GM12878 (cell line): ENCODE measurements at regions not wholly inside any gene's neighbourhood (a gene's known extent, or its start where the extent isn't known, plus 50 kb on each side); places are given as distances from the start of the nearest gene placed in this dataset.

Source experiments
- ATAC-seq: fragments of 200-7000 bp; cut with Tn5 transposase; 3 replicates; pipeline ENCODE4 v1.9.1; 2020; ENCODE audit warnings: mild to moderate bottlenecking, moderate library complexity
- BruUV-seq: library from RNA; stranded (reverse); fragments of 400-500 nt; replicated peaks from 2 replicates; lab custom pipeline; 2021; lab: Mats Ljungman, UMichigan
- CTCF ChIA-PET: fragments of 300-600 bp; sonication (Branson Sonifier 250); formaldehyde crosslinking; extraction: SDS; loops from one replicate; lab custom pipeline; 2021; ENCODE audit warnings: inconsistent platforms; lab: Yijun Ruan, JAX
- POLR2A ChIA-PET: fragments of 350-600 bp; formaldehyde crosslinking; extraction: SDS; loops from one replicate; lab custom pipeline; 2021; ENCODE audit warnings: inconsistent platforms; lab: Charles Lee
- RAD21 ChIA-PET: fragments of 300-600 bp; sonication (Branson Sonifier 250); formaldehyde crosslinking; loops from one replicate; lab custom pipeline; 2023; ENCODE audit warnings: antibody characterized with exemption; ENCODE audit not compliant: unreplicated experiment; lab: Charles Lee
- SMC1A ChIA-PET: fragments of 300-600 bp; sonication (Branson Sonifier 250); formaldehyde crosslinking; loops from one replicate; lab custom pipeline; 2023; ENCODE audit not compliant: unreplicated experiment, uncharacterized antibody; lab: Charles Lee
- DNase-seq: peaks from one replicate; pipeline ENCODE4 v3.0.0-alpha.2; 2011; ENCODE audit warnings: low read depth, low spot score
- FAIRE-seq: peaks from 3 replicates; lab custom pipeline; 2011; peaks lifted over from hg19 to GRCh38; lab: Jason Lieb, UNC
- H2AFZ ChIP-seq: 2 replicates; pipeline ENCODE4 v1.6.0; 2011; ENCODE audit warnings: low read depth, low read length, control low read depth; ENCODE audit not compliant: control insufficient read depth
- H3K27ac ChIP-seq: 2 replicates; pipeline ENCODE4 v1.5.1; 2011; ENCODE audit warnings: control low read depth; ENCODE audit not compliant: control insufficient read depth, insufficient read depth
- H3K27me3 ChIP-seq, 2 experiments: replicated peaks in 1 of 2; 2 replicates each; pipeline versions ENCODE4 v1.6.0 to v1.6.1; 2011; ENCODE audit warnings: low read length in 1 of 2; ENCODE audit not compliant: control insufficient read depth in 2 of 2, insufficient read depth in 2 of 2
- H3K36me3 ChIP-seq, 2 experiments: 2 replicates each; pipeline ENCODE4 v1.5.1; 2011; ENCODE audit warnings: low read length in 1 of 2; ENCODE audit not compliant: control insufficient read depth in 2 of 2, insufficient read depth in 2 of 2
- H3K4me1 ChIP-seq: 2 replicates; pipeline ENCODE4 v1.6.1; 2011; ENCODE audit warnings: mild to moderate bottlenecking, low read length, moderate library complexity, mixed read lengths; ENCODE audit not compliant: control insufficient read depth, insufficient read depth
- H3K4me2 ChIP-seq: 2 replicates; pipeline ENCODE4 v1.6.0; 2011; ENCODE audit warnings: control low read depth; ENCODE audit not compliant: control insufficient read depth, insufficient read depth
- H3K4me3 ChIP-seq: fragments of 200-600 bp; sonication (generic); 2 replicates; pipeline ENCODE4 v1.5.1; 2016
- H3K79me2 ChIP-seq: 2 replicates; pipeline ENCODE4 v1.6.0; 2011; ENCODE audit warnings: low read length; ENCODE audit not compliant: control insufficient read depth, insufficient read depth
- H3K9ac ChIP-seq: 2 replicates; pipeline ENCODE4 v1.8.0; 2011; ENCODE audit warnings: low read length, control low read depth, mixed read lengths; ENCODE audit not compliant: control insufficient read depth, insufficient read depth
- H3K9me3 ChIP-seq: replicated peaks from 3 replicates; pipeline ENCODE4 v1.5.1; 2011; ENCODE audit warnings: mild to moderate bottlenecking, low read length; ENCODE audit not compliant: control insufficient read depth, insufficient read depth
- H4K20me1 ChIP-seq: 2 replicates; pipeline ENCODE4 v1.6.0; 2011; ENCODE audit not compliant: control insufficient read depth, insufficient read depth
- BCLAF1 ChIP-seq: fragments of 450-650 bp; IDR thresholded peaks from 2 replicates; pipeline ENCODE4 v1.6.1; 2017; ENCODE audit warnings: antibody characterized with exemption, mild to moderate bottlenecking, moderate library complexity
- CEBPZ ChIP-seq: fragments of 150-350 bp; IDR thresholded peaks from 2 replicates; pipeline ENCODE4 v1.6.1; 2016; ENCODE audit warnings: low read depth, low read length
- E2F4 ChIP-seq: IDR thresholded peaks from 2 replicates; pipeline ENCODE4 v1.6.1; 2012; ENCODE audit warnings: low read depth, low read length, improper control_type of control experiment
- EED ChIP-seq: sonication (generic); IDR thresholded peaks from 2 replicates; pipeline ENCODE4 v1.6.1; 2016; ENCODE audit warnings: antibody characterized with exemption, low read depth
- GABPA ChIP-seq: IDR thresholded peaks from 2 replicates; pipeline ENCODE4 v1.6.1; 2014; ENCODE audit warnings: antibody characterized with exemption, low read depth, mild to moderate bottlenecking, inconsistent platforms
- IKZF1 ChIP-seq: fragments of 450-650 bp; conservative IDR thresholded peaks from 2 replicates; pipeline ENCODE4 v1.6.1; 2017; ENCODE audit warnings: antibody characterized with exemption, mild to moderate bottlenecking
- NR2C1 ChIP-seq: fragments of 450-650 bp; IDR thresholded peaks from 2 replicates; pipeline ENCODE4 v1.6.1; 2017; ENCODE audit warnings: antibody characterized with exemption, mild to moderate bottlenecking, moderate library complexity
- RAD51 ChIP-seq: fragments of 450-650 bp; IDR thresholded peaks from 2 replicates; pipeline ENCODE4 v1.6.1; 2016; ENCODE audit warnings: moderate library complexity, mild to moderate bottlenecking, inconsistent platforms
- SP1 ChIP-seq: IDR thresholded peaks from one replicate; pipeline ENCODE4 v1.6.1; 2011; ENCODE audit warnings: low read depth, low read length
- SRF ChIP-seq, 2 experiments: IDR thresholded peaks; 2 replicates each; pipeline ENCODE4 v1.6.1; 2011; ENCODE audit warnings: low read depth in 2 of 2, low read length in 2 of 2, mild to moderate bottlenecking in 1 of 2, moderate library complexity in 1 of 2
- TBL1XR1 ChIP-seq: IDR thresholded peaks from 2 replicates; pipeline ENCODE4 v1.6.1; 2012; ENCODE audit warnings: low read depth, low read length, improper control_type of control experiment
- ZSCAN29 ChIP-seq: fragments of 450-650 bp; IDR thresholded peaks from 2 replicates; pipeline ENCODE4 v1.6.1; 2017; ENCODE audit warnings: mild to moderate bottlenecking, moderate library complexity
- WGBS: methylation state at CpG from one replicate; pipeline ENCODE4 v1.1.6; 2016; ENCODE audit warnings: low lambda C conversion rate; ENCODE audit not compliant: insufficient replicate concordance, insufficient coverage; ENCODE audit errors: missing lambda C conversion rate; 5-methylcytosine and 5-hydroxymethylcytosine counted together
- in situ Hi-C: fragments of 300-500 bp; cut with MboI; formaldehyde crosslinking; loops from 9 replicates; pipeline ENCODE4 v1.14.3; 2018; ENCODE audit warnings: mixed read lengths
- intact Hi-C: fragments of 100-400 bp; cut with micrococcal nuclease; formaldehyde crosslinking; loops from one replicate; pipeline ENCODE4 v1.14.2; 2022; ENCODE audit not compliant: unreplicated experiment

- TF ChIP-seq IKZF1 (no peak), CEBPZ (no peak), E2F4 (no peak), NR2C1 (no peak), GABPA (no peak), TBL1XR1 (no peak), RAD51 (no peak), SP1 (no peak), SRF (IDR thresholded peaks at IDR 0.05; ENCODE audit: low read depth in 2 of 2, low read length in 2 of 2) (no peak), BCLAF1 (no peak), ZSCAN29 (no peak), EED (no peak)
- TF ChIP-seq, all 136 proteins: peak for 0
- BruUV-seq: no TSS peak
- H3K9ac ChIP-seq: no peak overlapping the region
- no peaks in the 10 kb centered on the region for H4K20me1 ChIP-seq
- peaks cover 14% of the 10 kb centered on the region for H3K4me1 ChIP-seq
- no peak overlapping the region for H3K27ac ChIP-seq
- H3K36me3 ChIP-seq: no peaks in the 10 kb centered on the region
- no peak overlapping the region for H2AFZ ChIP-seq
- no peaks in the 10 kb centered on the region for H3K79me2 ChIP-seq
- ChIA-PET SMC1A (interaction anchor here (0.9 to 1.3 kb wide), 3 partner anchors 21 to 26 kb away, joined by 3 to 4 read pairs (median 4); no protein-coding TSS in a partner anchor), CTCF (no interaction called here), RAD21 (no interaction called here), POLR2A (no interaction called here)
- H3K4me2 ChIP-seq: no peak overlapping the region
- ATAC-seq (no peak), DNase-seq (no peak), FAIRE-seq (no peak)
- H3K9me3 ChIP-seq: no peaks in the 10 kb centered on the region; the same call in 2 of the 3 replicates
- intact Hi-C loops (no loop called here), in situ Hi-C loops (no loop called here)
- 69% methylated on average over 9 of the region's 9 CpGs for WGBS
- no peak overlapping the region for H3K4me3 ChIP-seq
- H3K27me3 ChIP-seq: no peaks in the 10 kb centered on the region
These were observed 116.7 kb upstream of the PROK2 start for GRCh38 chr3:71901645-71902044.
